SK-N-SH treated with all-trans-retinoic acid at 6 μM for 48 hours (cell line): ENCODE measurements at regions not wholly inside any gene's neighbourhood (a gene's known extent, or its start where the extent isn't known, plus 50 kb on each side); places are given as distances from the start of the nearest gene placed in this dataset.

Experiments used
- ATAC-seq: fragments of 200-7000 bp; cut with Tn5 transposase; 3 replicates; pipeline ENCODE4 v1.9.1; 2020; ENCODE audit warnings: mild to moderate bottlenecking, moderate library complexity
- ARNTL ChIP-seq: fragments of 450-650 bp; formaldehyde crosslinking; IDR thresholded peaks from 2 replicates; pipeline ENCODE4 v1.5.0; 2020; ENCODE audit warnings: low read depth, mild to moderate bottlenecking, moderate library complexity, borderline replicate concordance
- BACH2 ChIP-seq: fragments of 250-450 bp; sonication (Bioruptor Pico); IDR thresholded peaks from 2 replicates; pipeline ENCODE4 v1.9.0; 2021; ENCODE audit warnings: mild to moderate bottlenecking, borderline replicate concordance
- CREB5 ChIP-seq: fragments of 250-450 bp; sonication (Bioruptor Pico); IDR thresholded peaks from 2 replicates; pipeline ENCODE4 v1.5.1; 2020; ENCODE audit warnings: low read depth, mild to moderate bottlenecking, moderate library complexity
- CSDC2 ChIP-seq: fragments of 250-450 bp; sonication (Bioruptor Pico); IDR thresholded peaks from 2 replicates; pipeline ENCODE4 v1.5.0; 2020; ENCODE audit warnings: mild to moderate bottlenecking, moderate library complexity
- CSRNP3 ChIP-seq: fragments of 250-450 bp; sonication (Bioruptor Pico); IDR thresholded peaks from 2 replicates; pipeline ENCODE4 v1.5.1; 2021; ENCODE audit warnings: mild to moderate bottlenecking, moderate library complexity
- ESRRG ChIP-seq: fragments of 250-450 bp; sonication (Bioruptor Pico); IDR thresholded peaks from 2 replicates; pipeline ENCODE4 v1.6.1; 2021; ENCODE audit warnings: mild to moderate bottlenecking
- GLIS3 ChIP-seq: fragments of 250-450 bp; sonication (Bioruptor Pico); IDR thresholded peaks from 2 replicates; pipeline ENCODE4 v1.5.0; 2020; ENCODE audit warnings: mild to moderate bottlenecking, moderate library complexity
- ISL1 ChIP-seq: fragments of 250-450 bp; sonication (Bioruptor Pico); IDR thresholded peaks from 2 replicates; pipeline ENCODE4 v2.1.2; 2022; ENCODE audit warnings: mild to moderate bottlenecking, moderate library complexity
- PATZ1 ChIP-seq: fragments of 250-450 bp; sonication (Bioruptor Pico); IDR thresholded peaks from 2 replicates; pipeline ENCODE4 v1.8.0; 2020; ENCODE audit warnings: mild to moderate bottlenecking, moderate library complexity, borderline replicate concordance
- POU6F1 ChIP-seq: fragments of 250-450 bp; sonication (Bioruptor Pico); IDR thresholded peaks from 2 replicates; pipeline ENCODE4 v1.8.0; 2021; ENCODE audit warnings: low read depth, mild to moderate bottlenecking, moderate library complexity, borderline replicate concordance
- PPARA ChIP-seq: fragments of 250-450 bp; sonication (Bioruptor Pico); IDR thresholded peaks from 2 replicates; pipeline ENCODE4 v1.5.0; 2020; ENCODE audit warnings: mild to moderate bottlenecking, borderline replicate concordance
- SNAI2 ChIP-seq: fragments of 250-450 bp; sonication (Bioruptor Pico); IDR thresholded peaks from 2 replicates; pipeline ENCODE4 v1.5.0; 2020; ENCODE audit warnings: mild to moderate bottlenecking, moderate library complexity
- TCF4 ChIP-seq: fragments of 250-450 bp; sonication (Bioruptor Pico); IDR thresholded peaks from 2 replicates; pipeline ENCODE4 v1.8.0; 2021; ENCODE audit warnings: mild to moderate bottlenecking, moderate library complexity, borderline replicate concordance
- TOX ChIP-seq: fragments of 250-450 bp; sonication (Bioruptor Pico); IDR thresholded peaks from 2 replicates; pipeline ENCODE4 v1.8.0; 2021; ENCODE audit warnings: mild to moderate bottlenecking, moderate library complexity, borderline replicate concordance
- TSHZ2 ChIP-seq: fragments of 250-450 bp; sonication (Bioruptor Pico); IDR thresholded peaks from 2 replicates; pipeline ENCODE4 v1.5.0; 2020; ENCODE audit warnings: mild to moderate bottlenecking, moderate library complexity
- ZC3H10 ChIP-seq: fragments of 250-450 bp; sonication (Bioruptor Pico); IDR thresholded peaks from 2 replicates; pipeline ENCODE4 v1.5.1; 2021; ENCODE audit warnings: mild to moderate bottlenecking, moderate library complexity
- ZFP3 ChIP-seq: fragments of 250-450 bp; sonication (Bioruptor Pico); IDR thresholded peaks from 2 replicates; pipeline ENCODE4 v1.5.0; 2020; ENCODE audit warnings: mild to moderate bottlenecking, moderate library complexity
- ZFP30 ChIP-seq: fragments of 450-650 bp; formaldehyde crosslinking; IDR thresholded peaks from 2 replicates; pipeline ENCODE4 v1.5.0; 2022; ENCODE audit warnings: mild to moderate bottlenecking, moderate library complexity
- ZNF565 ChIP-seq: fragments of 450-650 bp; formaldehyde crosslinking; conservative IDR thresholded peaks from 2 replicates; pipeline ENCODE4 v1.5.0; 2020; ENCODE audit warnings: low read depth, mild to moderate bottlenecking, moderate library complexity
- ZNF70 ChIP-seq: fragments of 450-650 bp; formaldehyde crosslinking; IDR thresholded peaks from 2 replicates; pipeline ENCODE4 v1.5.0; 2020; ENCODE audit warnings: mild to moderate bottlenecking, moderate library complexity
- ZNF8 ChIP-seq: fragments of 450-650 bp; formaldehyde crosslinking; IDR thresholded peaks from 2 replicates; pipeline ENCODE4 v1.5.0; 2020; ENCODE audit warnings: mild to moderate bottlenecking, moderate library complexity

- no peak for ATAC-seq
- TF ChIP-seq ZC3H10 (CRISPR knock-in tag) (no peak), SNAI2 (no peak)
Observed at GRCh38 chrX:109936114-109936513, 66.8 kb upstream of the TMEM164 start.

GRCh38 chrX:109936598-109936997 is 66.3 kb upstream of the TMEM164 start:
- no peak for ATAC-seq
- TF ChIP-seq TSHZ2 (CRISPR knock-in tag), result no peak
- TF ChIP-seq PATZ1 (CRISPR knock-in tag), result no peak
- no peak for TF ChIP-seq SNAI2
- no peak for TF ChIP-seq TOX
- no peak for TF ChIP-seq ZFP30 (CRISPR knock-in tag)
- no peak for TF ChIP-seq POU6F1
- no peak for TF ChIP-seq ARNTL (CRISPR knock-in tag)
- no peak for TF ChIP-seq GLIS3
- TF ChIP-seq, all 23 proteins: peak for 0

- TF ChIP-seq ZNF565 (no peak), BACH2 (CRISPR knock-in tag) (no peak), PATZ1 (CRISPR knock-in tag) (no peak), PPARA (CRISPR knock-in tag) (no peak), ZNF8 (CRISPR knock-in tag) (no peak), ZFP3 (CRISPR knock-in tag) (no peak), SNAI2 (no peak), GLIS3 (no peak), TCF4 (CRISPR knock-in tag) (no peak), ZNF70 (CRISPR knock-in tag) (no peak)
- ATAC-seq, result no peak
Observed at GRCh38 chrX:109939498-109939897, 63.4 kb upstream of the TMEM164 start.

- no peak for ATAC-seq
- TF ChIP-seq ARNTL (CRISPR knock-in tag), result no peak
- no peak for TF ChIP-seq ISL1 (CRISPR knock-in tag)
- no peak for TF ChIP-seq ZNF8 (CRISPR knock-in tag)
- TF ChIP-seq ZNF70 (CRISPR knock-in tag), result no peak
- no peak for TF ChIP-seq CSRNP3
- TF ChIP-seq GLIS3, result no peak
- no peak for TF ChIP-seq CREB5
- no peak for TF ChIP-seq ESRRG (CRISPR knock-in tag)
- TF ChIP-seq ZC3H10 (CRISPR knock-in tag), result no peak
- no peak for TF ChIP-seq TCF4 (CRISPR knock-in tag)
- TF ChIP-seq BACH2 (CRISPR knock-in tag), result no peak
- no peak for TF ChIP-seq SNAI2
- TF ChIP-seq CSDC2 (CRISPR knock-in tag), result no peak
- no peak for TF ChIP-seq TOX
- TF ChIP-seq, all 23 proteins: peak for 0
Observed at GRCh38 chrX:109940411-109940810, 62.5 kb upstream of the TMEM164 start.
